H1 (cell line): ENCODE measurements at regions not wholly inside any gene's neighbourhood (a gene's known extent, or its start where the extent isn't known, plus 50 kb on each side); places are given as distances from the start of the nearest gene placed in this dataset.

Experiments used
- ASH2L ChIP-seq: fragments of 200-600, 300-600 bp; sonication (generic); IDR thresholded peaks from one replicate; pipeline ENCODE4 v1.7.1; 2017; ENCODE audit warnings: low read length
- GTF2F1 ChIP-seq: IDR thresholded peaks from 2 replicates; pipeline ENCODE4 v1.6.1; 2012; ENCODE audit warnings: low read depth, low read length, improper control_type of control experiment, borderline replicate concordance
- ZNF274 ChIP-seq: IDR thresholded peaks from 2 replicates; pipeline ENCODE4 v1.7.0; 2012; ENCODE audit warnings: low read length, borderline replicate concordance; ENCODE audit errors: extremely low read depth

- TF ChIP-seq ASH2L (no peak), ZNF274 (no peak), GTF2F1 (no peak)
- TF ChIP-seq, all 59 proteins: peak for 0
These were observed 83.5 kb upstream of the ZNF281 start (continued) for GRCh38 chr1:200493344-200493743.
